Mucosa of stomach (tissue), 1 donor: ENCODE measurements at regions not wholly inside any gene's neighbourhood (a gene's known extent, or its start where the extent isn't known, plus 50 kb on each side); places are given as distances from the start of the nearest gene placed in this dataset.

Experiments
- H3K27me3 ChIP-seq: one replicate; pipeline ENCODE4 v1.7.0; 2013; ENCODE audit warnings: mild to moderate bottlenecking, low read length; ENCODE audit not compliant: control insufficient read depth, insufficient read depth
- H3K36me3 ChIP-seq: one replicate; pipeline ENCODE4 v1.7.0; 2013; ENCODE audit warnings: low read length; ENCODE audit not compliant: control insufficient read depth, insufficient read depth
- H3K4me1 ChIP-seq: one replicate; pipeline ENCODE4 v1.7.0; 2013; ENCODE audit warnings: mild to moderate bottlenecking, low read length; ENCODE audit not compliant: control insufficient read depth, insufficient read depth
- H3K4me3 ChIP-seq: one replicate; pipeline ENCODE4 v1.7.0; 2013; ENCODE audit warnings: low read length
- H3K9ac ChIP-seq: one replicate; pipeline ENCODE4 v1.7.0; 2013; ENCODE audit warnings: mild to moderate bottlenecking, low read length, moderate library complexity
- H3K9me3 ChIP-seq: one replicate; pipeline ENCODE4 v1.7.0; 2013; ENCODE audit warnings: mild to moderate bottlenecking, low read length, moderate library complexity; ENCODE audit not compliant: control insufficient read depth
- donor health status: Pancreatic carcinoma.

DNA sequence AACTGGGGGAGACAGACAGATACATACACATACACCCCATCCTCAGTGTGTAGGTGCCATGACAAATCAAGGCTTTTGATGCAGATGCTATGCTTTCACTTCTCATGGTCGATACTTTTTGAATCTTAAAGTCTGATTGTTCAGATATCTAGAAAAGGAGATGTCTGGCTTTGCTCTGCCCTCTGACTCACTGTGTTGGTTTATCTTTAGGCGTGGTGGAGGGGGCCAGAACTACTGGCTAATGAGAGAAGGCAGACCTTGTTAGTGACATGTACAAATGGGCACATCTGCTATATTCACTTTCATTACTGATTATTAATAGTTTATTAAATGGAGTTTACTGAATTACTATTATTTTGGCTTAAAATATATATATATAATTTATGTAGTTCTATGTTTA is 444.3 kb upstream of the RGS6 start:
- no peaks in the 10 kb centered on the region for H3K9me3 ChIP-seq
- no peaks in the 10 kb centered on the region for H3K27me3 ChIP-seq
- H3K4me3 ChIP-seq, result no peak overlapping the region
- H3K4me1 ChIP-seq, result peaks cover 21% of the 10 kb centered on the region
- no peaks in the 10 kb centered on the region for H3K36me3 ChIP-seq
- no peak overlapping the region for H3K9ac ChIP-seq

DNA sequence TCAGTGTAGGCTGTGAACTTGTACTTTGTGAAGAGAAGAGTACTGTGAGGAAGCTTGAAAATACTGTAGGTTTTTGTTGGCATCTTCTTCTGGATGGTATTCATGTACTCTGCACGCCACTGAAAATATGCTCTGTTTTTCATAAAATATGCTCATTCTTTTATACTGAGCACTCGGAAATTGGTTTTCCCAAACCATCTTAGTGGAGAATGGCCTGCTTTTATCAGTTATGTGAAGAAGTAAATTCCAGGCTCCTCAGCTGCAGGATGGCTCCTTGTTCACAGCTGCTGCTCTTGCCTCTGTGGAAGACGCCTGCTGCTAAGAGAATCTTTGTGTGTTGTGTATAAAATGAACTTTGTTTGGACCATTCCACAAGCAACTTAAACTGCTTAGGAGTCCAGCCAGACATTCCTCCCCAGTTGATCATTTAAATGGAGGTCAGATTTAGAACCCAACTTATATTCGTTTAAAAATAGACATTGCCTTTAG is 443.5 kb upstream of the RGS6 start:
- Histone ChIP-seq H3K9ac (no peak overlapping the region), H3K36me3 (no peaks in the 10 kb centered on the region), H3K27me3 (no peaks in the 10 kb centered on the region), H3K4me3 (no peak overlapping the region), H3K9me3 (no peaks in the 10 kb centered on the region), H3K4me1 (peaks cover 21% of the 10 kb centered on the region)

DNA sequence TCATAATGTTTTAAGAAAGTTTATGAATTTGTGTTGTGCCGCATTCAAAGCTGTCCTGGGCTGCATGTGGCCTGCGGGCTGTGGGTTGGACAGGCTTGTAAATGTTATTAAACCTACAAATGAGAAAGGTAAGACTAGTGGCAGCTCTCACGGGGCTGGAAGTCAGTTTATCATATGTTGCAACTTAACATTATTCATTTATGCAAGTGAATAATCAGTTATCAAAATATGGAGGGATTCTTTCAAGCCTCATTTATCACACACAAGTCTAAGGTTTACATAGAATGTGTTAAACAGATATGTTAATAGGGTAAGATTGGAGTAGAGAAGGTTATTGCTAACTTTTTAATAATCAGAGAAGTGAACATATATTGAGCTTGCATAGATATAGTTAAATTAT is 442.5 kb upstream of the RGS6 start:
- Histone ChIP-seq H3K9me3 (no peaks in the 10 kb centered on the region), H3K27me3 (no peaks in the 10 kb centered on the region), H3K4me1 (peaks cover 21% of the 10 kb centered on the region), H3K4me3 (no peak overlapping the region), H3K9ac (no peak overlapping the region), H3K36me3 (no peaks in the 10 kb centered on the region)

DNA sequence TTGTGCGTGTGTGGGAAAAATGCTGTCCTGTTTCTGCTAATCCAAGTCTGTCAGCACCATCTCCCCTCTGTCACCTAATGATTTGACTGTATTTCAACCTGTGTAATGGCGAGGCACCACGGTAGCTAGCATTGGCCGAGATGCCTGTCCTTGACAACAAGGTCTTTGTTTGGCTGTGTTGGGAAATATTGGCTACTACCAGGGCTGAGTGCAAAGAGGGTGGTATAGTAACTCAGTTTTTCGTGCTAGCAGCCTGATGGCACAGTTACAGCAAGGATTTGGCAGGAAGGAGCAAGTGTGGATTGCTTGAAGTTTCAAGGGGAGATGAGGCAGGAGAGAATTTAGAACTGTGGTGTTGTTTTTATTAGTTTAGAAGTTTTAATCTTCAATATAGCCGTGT is 440.3 kb upstream of the RGS6 start:
- Histone ChIP-seq H3K9ac (no peak overlapping the region), H3K4me1 (peaks cover 16% of the 10 kb centered on the region), H3K36me3 (no peaks in the 10 kb centered on the region), H3K27me3 (no peaks in the 10 kb centered on the region), H3K4me3 (no peak overlapping the region), H3K9me3 (no peaks in the 10 kb centered on the region)

GRCh38 chr14:71492346-71492745 is 439.9 kb upstream of the RGS6 start:
- Histone ChIP-seq H3K4me3 (no peak overlapping the region), H3K27me3 (no peaks in the 10 kb centered on the region), H3K9ac (no peak overlapping the region), H3K4me1 (peaks cover 12% of the 10 kb centered on the region), H3K9me3 (no peaks in the 10 kb centered on the region), H3K36me3 (no peaks in the 10 kb centered on the region)

DNA sequence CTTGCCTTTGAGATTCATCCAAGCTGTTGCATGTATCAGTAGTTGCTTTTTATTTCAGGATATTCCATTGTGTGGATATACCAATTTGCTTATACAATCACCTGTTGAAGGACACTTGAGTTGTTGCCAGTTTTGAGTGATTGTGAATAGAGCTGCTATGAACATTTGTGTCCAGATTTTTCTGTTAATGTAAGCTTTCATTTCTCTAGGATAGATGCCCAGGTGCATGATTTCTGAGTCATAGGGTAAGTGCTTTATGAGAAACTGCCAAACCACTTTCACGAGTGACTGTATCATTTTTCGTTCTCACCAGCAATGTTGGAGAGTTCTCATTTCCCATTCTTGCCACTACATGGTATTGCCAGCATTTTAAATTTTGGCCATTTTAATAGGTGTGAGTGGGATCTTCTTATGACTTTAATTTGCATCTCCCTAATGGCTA is 434.6 kb upstream of the RGS6 start:
- H3K4me1 ChIP-seq, result no peaks in the 10 kb centered on the region
- no peaks in the 10 kb centered on the region for H3K36me3 ChIP-seq
- no peaks in the 10 kb centered on the region for H3K27me3 ChIP-seq
- no peak overlapping the region for H3K4me3 ChIP-seq
- no peaks in the 10 kb centered on the region for H3K9me3 ChIP-seq
- no peak overlapping the region for H3K9ac ChIP-seq

DNA sequence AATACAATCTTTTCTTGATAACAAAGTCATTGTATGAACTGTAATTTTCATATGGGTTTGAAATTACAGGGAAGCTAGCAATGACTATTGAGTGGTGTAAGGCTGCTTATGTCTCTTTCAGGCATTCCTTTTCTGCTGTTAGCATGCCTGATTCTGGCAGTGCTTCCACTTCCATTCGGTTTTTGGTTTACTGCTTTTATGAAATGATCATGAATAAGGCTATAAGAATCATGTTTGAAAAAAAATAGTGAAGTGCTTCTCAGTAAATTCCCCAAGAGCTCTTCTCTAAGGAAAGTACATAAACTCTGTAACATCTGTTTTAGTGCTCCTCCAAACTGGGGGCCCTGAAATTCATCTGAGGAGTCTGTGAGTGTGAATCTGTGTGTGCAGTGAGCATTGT is 434.0 kb upstream of the RGS6 start:
- H3K9ac ChIP-seq, result no peak overlapping the region

GRCh38 chr14:71499018-71499417 is 433.2 kb upstream of the RGS6 start:
- no peak overlapping the region for H3K9ac ChIP-seq
- no peak overlapping the region for H3K4me3 ChIP-seq
- no peaks in the 10 kb centered on the region for H3K36me3 ChIP-seq
- no peaks in the 10 kb centered on the region for H3K4me1 ChIP-seq
- H3K9me3 ChIP-seq, result no peaks in the 10 kb centered on the region
- no peaks in the 10 kb centered on the region for H3K27me3 ChIP-seq

More for the DNA sequence above, 434.0 kb upstream of the RGS6 start:
- no peaks in the 10 kb centered on the region for H3K9me3 ChIP-seq
- no peaks in the 10 kb centered on the region for H3K27me3 ChIP-seq
- H3K4me1 ChIP-seq, result no peaks in the 10 kb centered on the region
- H3K36me3 ChIP-seq, result no peaks in the 10 kb centered on the region
- H3K4me3 ChIP-seq, result no peak overlapping the region

- Histone ChIP-seq H3K9me3 (no peaks in the 10 kb centered on the region), H3K36me3 (no peaks in the 10 kb centered on the region), H3K9ac (no peak overlapping the region)
These were observed 424.5 kb upstream of the RGS6 start for GRCh38 chr14:71507681-71508080.

DNA sequence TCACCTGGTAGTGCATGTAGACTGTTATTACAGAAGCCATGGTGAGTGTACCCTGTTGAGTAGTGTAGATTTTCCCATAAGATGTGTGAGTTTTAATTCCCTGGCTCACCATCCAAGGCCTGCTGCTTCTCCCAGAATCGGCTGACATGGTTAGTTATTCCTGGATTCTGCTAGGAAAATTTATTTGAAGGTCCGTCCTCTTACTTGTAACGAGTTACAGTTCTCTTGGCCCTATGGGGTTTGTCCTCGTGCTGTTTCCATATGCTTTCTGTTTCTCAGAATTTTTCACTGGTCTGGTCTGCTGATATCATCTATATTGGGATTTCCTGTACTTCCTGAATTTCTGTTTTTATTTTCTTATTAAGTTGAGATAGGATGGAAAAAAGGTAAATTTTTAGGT is 423.3 kb upstream of the RGS6 start:
- H3K27me3 ChIP-seq, result no peaks in the 10 kb centered on the region
- no peak overlapping the region for H3K4me3 ChIP-seq
- no peaks in the 10 kb centered on the region for H3K36me3 ChIP-seq
- H3K9ac ChIP-seq, result no peak overlapping the region
- H3K4me1 ChIP-seq, result no peaks in the 10 kb centered on the region
- no peaks in the 10 kb centered on the region for H3K9me3 ChIP-seq

More at GRCh38 chr14:71507681-71508080, 424.5 kb upstream of the RGS6 start:
- Histone ChIP-seq H3K4me3 (no peak overlapping the region), H3K4me1 (no peaks in the 10 kb centered on the region), H3K27me3 (no peaks in the 10 kb centered on the region)

- Histone ChIP-seq H3K27me3 (no peaks in the 10 kb centered on the region), H3K4me1 (no peaks in the 10 kb centered on the region), H3K36me3 (no peaks in the 10 kb centered on the region), H3K4me3 (no peak overlapping the region), H3K9me3 (no peaks in the 10 kb centered on the region), H3K9ac (no peak overlapping the region)
These were observed 421.1 kb upstream of the RGS6 start for GRCh38 chr14:71511152-71511551.

DNA sequence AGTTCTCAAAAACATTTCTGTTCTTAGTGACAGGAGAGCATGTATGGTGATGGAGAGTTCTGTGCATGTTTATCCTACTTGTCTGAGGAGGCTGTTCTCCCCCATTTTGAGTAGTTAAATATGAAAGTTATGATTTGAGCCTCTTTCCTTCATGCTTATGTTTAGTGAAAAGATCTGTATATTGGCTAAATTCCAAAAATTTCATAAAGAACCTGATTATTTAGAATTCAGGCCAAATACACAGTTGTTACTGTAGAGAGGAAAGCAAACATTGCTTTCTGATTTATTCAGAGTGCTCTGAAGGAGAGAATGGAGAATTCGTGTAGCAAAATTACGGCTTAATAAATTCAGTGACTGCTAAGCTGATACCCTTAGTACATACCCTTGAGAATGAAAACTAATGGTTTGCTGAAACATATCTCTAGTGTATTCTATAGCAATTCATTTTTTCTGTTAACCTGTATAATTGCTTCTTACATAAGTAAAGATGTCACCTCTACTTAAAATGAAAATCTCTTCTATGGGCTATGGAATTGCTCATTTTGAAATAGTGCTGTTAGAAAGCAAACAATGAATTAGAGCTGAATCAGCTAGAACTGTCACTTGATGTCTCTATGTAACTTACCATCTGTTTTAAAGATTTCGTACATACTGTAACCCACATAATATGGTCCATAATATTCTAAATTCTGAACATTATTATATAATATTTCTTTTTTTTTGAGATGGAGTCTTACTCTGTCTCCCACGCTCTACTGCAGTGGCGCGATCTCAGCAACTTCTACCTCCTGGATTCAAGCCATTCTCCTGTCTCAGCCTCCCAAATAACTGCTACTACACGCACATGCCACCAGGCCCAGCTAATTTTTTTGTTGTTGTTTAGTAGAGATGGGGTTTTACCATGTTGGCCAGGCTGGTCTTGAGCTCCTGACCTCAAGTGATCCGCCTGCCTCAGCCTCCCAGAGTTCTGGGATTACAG is 417.0 kb upstream of the RGS6 start:
- Histone ChIP-seq H3K36me3 (no peaks in the 10 kb centered on the region), H3K9ac (no peak overlapping the region), H3K9me3 (no peaks in the 10 kb centered on the region), H3K4me1 (no peaks in the 10 kb centered on the region), H3K4me3 (no peak overlapping the region), H3K27me3 (no peaks in the 10 kb centered on the region)
